ENCODE measurements at regions not wholly inside any gene's neighbourhood (a gene's known extent, or its start where the extent isn't known, plus 50 kb on each side); places are given as distances from the start of the nearest gene placed in this dataset.

DNA sequence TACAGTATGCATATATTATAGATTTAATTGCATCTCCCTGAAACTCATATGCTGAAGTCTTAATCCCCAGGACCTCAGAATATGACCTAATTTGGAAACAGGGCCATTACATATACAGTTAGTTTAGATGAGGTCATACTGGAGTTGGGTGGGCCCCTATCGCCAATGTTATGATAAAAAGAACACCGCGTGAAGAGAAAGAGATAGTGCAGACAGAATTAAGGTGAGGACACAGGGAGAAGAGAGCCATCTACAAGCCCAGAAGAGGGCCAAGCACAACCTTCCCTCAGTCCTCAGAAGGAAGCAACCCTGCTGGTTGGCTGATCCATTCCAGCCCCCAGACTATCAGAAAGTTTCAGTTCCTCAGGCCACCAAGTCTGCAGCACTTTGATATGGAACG, 311.9 kb upstream of the RAB6C start:
- no peak overlapping the region for H3K27ac ChIP-seq
- DNase-seq (ENCODE audit: low spot score), result no peak
- no peaks in the 10 kb centered on the region for H3K4me1 ChIP-seq

DNA sequence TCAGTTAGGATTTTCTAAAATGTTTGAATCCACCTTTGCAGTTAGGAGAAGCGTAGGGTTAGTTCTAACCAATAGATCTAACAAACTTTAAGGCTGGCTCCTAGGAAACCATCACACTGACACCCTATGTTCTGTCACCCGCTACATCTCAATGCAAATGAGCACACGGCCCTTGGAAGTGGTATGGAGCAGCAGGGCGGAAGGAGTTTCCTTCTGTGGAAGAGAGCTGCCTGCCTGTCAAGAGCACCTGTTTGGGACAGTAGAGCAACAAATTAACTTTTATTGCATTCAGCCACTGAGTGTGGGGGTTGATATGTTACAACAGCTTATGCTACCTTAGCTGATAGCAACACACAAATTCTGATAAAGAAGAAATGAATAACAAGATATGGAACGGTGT, 306.9 kb upstream of the RAB6C start:
- no peak overlapping the region for H3K4me3 Mint-ChIP-seq
- H3K27ac ChIP-seq, result no peak overlapping the region

More for the DNA sequence above, 311.9 kb upstream of the RAB6C start:
- no peak overlapping the region for H3K4me3 Mint-ChIP-seq
- Histone ChIP-seq H3K27me3 (no peaks in the 10 kb centered on the region), H4K20me1 (ENCODE audit: low read depth) (no peaks in the 10 kb centered on the region), H3F3A (ENCODE audit: low read depth) (no peaks in the 10 kb centered on the region), H3K9ac (no peak overlapping the region), H3K4me3 (no peak overlapping the region), H3K36me3 (no peaks in the 10 kb centered on the region), H2AFZ (replicated peaks) (no peak overlapping the region), H3K79me2 (ENCODE audit: low read depth) (no peaks in the 10 kb centered on the region), H3K4me2 (no peak overlapping the region), H3K9me3 (ENCODE audit: low read depth) (no peaks in the 10 kb centered on the region)
- H3K9me3 Mint-ChIP-seq, result no peaks in the 10 kb centered on the region
- no peaks in the 10 kb centered on the region for H3K4me1 Mint-ChIP-seq
- no peak overlapping the region for H3K27ac Mint-ChIP-seq
- peaks cover 2% of the 10 kb centered on the region for H3K27me3 Mint-ChIP-seq (ENCODE audit: insufficient read depth, low read depth)
- TF ChIP-seq, protein P1, sequence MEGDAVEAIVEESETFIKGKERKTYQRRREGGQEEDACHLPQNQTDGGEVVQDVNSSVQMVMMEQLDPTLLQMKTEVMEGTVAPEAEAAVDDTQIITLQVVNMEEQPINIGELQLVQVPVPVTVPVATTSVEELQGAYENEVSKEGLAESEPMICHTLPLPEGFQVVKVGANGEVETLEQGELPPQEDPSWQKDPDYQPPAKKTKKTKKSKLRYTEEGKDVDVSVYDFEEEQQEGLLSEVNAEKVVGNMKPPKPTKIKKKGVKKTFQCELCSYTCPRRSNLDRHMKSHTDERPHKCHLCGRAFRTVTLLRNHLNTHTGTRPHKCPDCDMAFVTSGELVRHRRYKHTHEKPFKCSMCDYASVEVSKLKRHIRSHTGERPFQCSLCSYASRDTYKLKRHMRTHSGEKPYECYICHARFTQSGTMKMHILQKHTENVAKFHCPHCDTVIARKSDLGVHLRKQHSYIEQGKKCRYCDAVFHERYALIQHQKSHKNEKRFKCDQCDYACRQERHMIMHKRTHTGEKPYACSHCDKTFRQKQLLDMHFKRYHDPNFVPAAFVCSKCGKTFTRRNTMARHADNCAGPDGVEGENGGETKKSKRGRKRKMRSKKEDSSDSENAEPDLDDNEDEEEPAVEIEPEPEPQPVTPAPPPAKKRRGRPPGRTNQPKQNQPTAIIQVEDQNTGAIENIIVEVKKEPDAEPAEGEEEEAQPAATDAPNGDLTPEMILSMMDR (IDR thresholded peaks at IDR 0.05), result no peak
- TF ChIP-seq EZH2 (IDR thresholded peaks at IDR 0.05) (no peak), EZH2phosphoT487 (IDR thresholded peaks at IDR 0.05) (no peak)
- H3K36me3 Mint-ChIP-seq, result peaks cover 2% of the 10 kb centered on the region

DNA sequence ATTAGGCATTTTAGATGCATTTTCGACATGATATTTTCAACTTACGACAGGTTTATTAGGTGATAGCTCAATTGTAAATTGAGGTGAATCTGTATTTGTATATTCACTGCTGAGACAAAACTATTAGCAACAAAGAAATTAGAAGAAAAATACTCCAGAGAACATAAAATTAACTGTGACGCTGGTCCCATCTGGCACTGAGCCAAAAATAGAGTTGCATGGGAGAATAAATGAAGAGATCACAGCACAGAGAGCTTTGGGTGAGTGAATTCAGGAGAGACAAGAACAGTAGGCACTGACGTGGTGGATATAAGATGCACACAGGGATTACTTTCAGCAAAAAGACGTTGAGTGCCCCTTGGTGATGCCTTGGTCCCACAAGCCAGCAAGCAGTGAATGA, 306.2 kb upstream of the RAB6C start:
- Histone ChIP-seq H2AFZ (replicated peaks) (no peak overlapping the region), H3K27ac (no peak overlapping the region), H3K4me2 (no peak overlapping the region), H3K4me3 (no peak overlapping the region), H4K20me1 (ENCODE audit: low read depth) (no peaks in the 10 kb centered on the region), H3K79me2 (ENCODE audit: low read depth) (no peaks in the 10 kb centered on the region), H3K27me3 (no peaks in the 10 kb centered on the region), H3K9me3 (ENCODE audit: low read depth) (no peaks in the 10 kb centered on the region), H3K9ac (no peak overlapping the region), H3K36me3 (no peaks in the 10 kb centered on the region), H3F3A (ENCODE audit: low read depth) (no peaks in the 10 kb centered on the region), H3K4me1 (peaks cover 7% of the 10 kb centered on the region)
- Mint-ChIP-seq H3K4me3 (no peak overlapping the region), H3K27ac (no peak overlapping the region), H3K27me3 (ENCODE audit: insufficient read depth, low read depth) (peaks cover 4% of the 10 kb centered on the region), H3K36me3 (no peaks in the 10 kb centered on the region), H3K9me3 (no peaks in the 10 kb centered on the region), H3K4me1 (peaks cover 13% of the 10 kb centered on the region)
- TF ChIP-seq EZH2phosphoT487 (IDR thresholded peaks at IDR 0.05), result no peak
- TF ChIP-seq, protein P1 (IDR thresholded peaks at IDR 0.05), result no peak
- no peak for TF ChIP-seq EZH2 (IDR thresholded peaks at IDR 0.05)
- no peak for DNase-seq (ENCODE audit: low spot score)

More for the DNA sequence above, 306.9 kb upstream of the RAB6C start:
- no peaks in the 10 kb centered on the region for H3K9me3 ChIP-seq (ENCODE audit: low read depth)
- Mint-ChIP-seq H3K36me3 (no peaks in the 10 kb centered on the region), H3K27me3 (ENCODE audit: insufficient read depth, low read depth) (peaks cover 4% of the 10 kb centered on the region), H3K27ac (peak overlapping the region; percentile 54), H3K4me1 (peaks cover 13% of the 10 kb centered on the region), H3K9me3 (no peaks in the 10 kb centered on the region)
- H3K79me2 ChIP-seq (ENCODE audit: low read depth), result no peaks in the 10 kb centered on the region
- DNase-seq (ENCODE audit: low spot score), result no peak
- no peaks in the 10 kb centered on the region for H3K27me3 ChIP-seq
- no peak overlapping the region for H3K4me2 ChIP-seq
- no peak overlapping the region for H3K4me3 ChIP-seq
- TF ChIP-seq EZH2phosphoT487 (IDR thresholded peaks at IDR 0.05) (no peak), EZH2 (IDR thresholded peaks at IDR 0.05) (no peak)
- TF ChIP-seq, protein P1 (IDR thresholded peaks at IDR 0.05), result no peak
- H2AFZ ChIP-seq (replicated peaks), result no peak overlapping the region
- no peaks in the 10 kb centered on the region for H4K20me1 ChIP-seq (ENCODE audit: low read depth)
- peaks cover 7% of the 10 kb centered on the region for H3K4me1 ChIP-seq
- H3F3A ChIP-seq (ENCODE audit: low read depth), result no peaks in the 10 kb centered on the region
- no peak overlapping the region for H3K9ac ChIP-seq
- no peaks in the 10 kb centered on the region for H3K36me3 ChIP-seq

All from neural progenitor cell (in vitro differentiated cells).